K562 (cell line): ENCODE measurements at regions not wholly inside any gene's neighbourhood (a gene's known extent, or its start where the extent isn't known, plus 50 kb on each side); places are given as distances from the start of the nearest gene placed in this dataset.

Source experiments
- ATAC-seq: fragments of 200-7000 bp; cut with Tn5 transposase; 3 replicates; pipeline ENCODE4 v1.9.1; 2020; ENCODE audit warnings: moderate library complexity
- BruUV-seq: library from RNA; stranded (reverse); fragments of 400-500 nt; replicated peaks from 2 replicates; lab custom pipeline; 2021; lab: Mats Ljungman, UMichigan
- CTCF ChIA-PET: fragments of 300-600 bp; formaldehyde crosslinking; extraction: SDS; loops from one replicate; lab custom pipeline; 2021; ENCODE audit warnings: low intra/inter-chr PET ratio; lab: Yijun Ruan, JAX
- POLR2A ChIA-PET: fragments of 300-600, 350-650 bp; sonication (Branson Sonifier 250); formaldehyde crosslinking; extraction: SDS; loops from one replicate; lab custom pipeline; 2021; ENCODE audit warnings: antibody characterized with exemption, inconsistent platforms; lab: Yijun Ruan, JAX
- DNase-seq, 4 experiments: peaks; one replicate each; pipeline versions ENCODE4 v3.0.0 to v3.0.0-alpha.2; 2011 to 2018; ENCODE audit warnings: low spot score in 3 of 4, mixed read lengths in 3 of 4; ENCODE audit errors: extremely low read depth in 1 of 4
- FAIRE-seq: peaks from 2 replicates; lab custom pipeline; 2011; peaks lifted over from hg19 to GRCh38; lab: Jason Lieb, UNC
- H2AFZ ChIP-seq: 2 replicates; pipeline ENCODE4 v1.6.0; 2011; ENCODE audit warnings: low read depth, low read length, control low read depth, inconsistent platforms
- H3K27ac ChIP-seq: fragments of 200-600 bp; 3 replicates; pipeline ENCODE4 v1.8.0; 2011; ENCODE audit warnings: low read depth, mild to moderate bottlenecking, control low read depth, inconsistent platforms, low read length, moderate library complexity, mixed read lengths; ENCODE audit errors: extremely low read depth
- H3K27me3 ChIP-seq, 2 experiments: fragments of 300-600 bp in 1 of 2; 2 replicates in 1 of 2; 3 replicates in 1 of 2; pipeline versions ENCODE4 v1.6.0 to v1.8.0; 2011; ENCODE audit warnings: inconsistent platforms in 2 of 2, low read length in 2 of 2, mild to moderate bottlenecking in 1 of 2, mixed read lengths in 1 of 2, moderate library complexity in 1 of 2; ENCODE audit not compliant: control insufficient read depth in 2 of 2, insufficient read depth in 2 of 2
- H3K36me3 ChIP-seq: fragments of 300-600 bp; 3 replicates; pipeline ENCODE4 v1.8.0; 2011; ENCODE audit warnings: mild to moderate bottlenecking, low read length, inconsistent platforms; ENCODE audit not compliant: control insufficient read depth, insufficient read depth
- H3K4me1 ChIP-seq, 2 experiments: fragments of 200-600 bp in 1 of 2; replicated peaks in 1 of 2; 2 replicates in 1 of 2; 3 replicates in 1 of 2; pipeline versions ENCODE4 v1.5.1 to v1.8.0; 2011; ENCODE audit warnings: inconsistent platforms in 2 of 2, low read length in 2 of 2, mild to moderate bottlenecking in 1 of 2, mixed read lengths in 1 of 2, moderate library complexity in 1 of 2; ENCODE audit not compliant: control insufficient read depth in 2 of 2, insufficient read depth in 2 of 2
- H3K4me2 ChIP-seq: 2 replicates; pipeline ENCODE4 v1.6.1; 2011; ENCODE audit warnings: low read length, control low read depth, inconsistent platforms, mixed read lengths; ENCODE audit not compliant: insufficient read depth
- H3K4me3 ChIP-seq: fragments of 200-600 bp; sonication (generic), shearing (Covaris generic); 2 replicates; pipeline ENCODE4 v1.5.1; 2016; ENCODE audit warnings: control low read depth, inconsistent platforms
- H3K79me2 ChIP-seq: fragments of 200-600 bp; 3 replicates; pipeline ENCODE4 v1.8.0; 2011; ENCODE audit warnings: low read length, inconsistent platforms; ENCODE audit not compliant: control insufficient read depth, insufficient read depth
- H3K9ac ChIP-seq, 2 experiments: 2 replicates each; pipeline versions ENCODE4 v1.6.0 to v1.6.1; 2011; ENCODE audit warnings: low read depth in 2 of 2, low read length in 2 of 2, control low read depth in 1 of 2, inconsistent platforms in 1 of 2, mild to moderate bottlenecking in 1 of 2, mixed read lengths in 1 of 2; ENCODE audit not compliant: insufficient read depth in 1 of 2
- H3K9me1 ChIP-seq: one replicate; pipeline ENCODE4 v1.6.0; 2011; ENCODE audit warnings: inconsistent platforms, mild to moderate bottlenecking, low read length, moderate library complexity; ENCODE audit not compliant: control insufficient read depth, insufficient read depth
- H3K9me3 ChIP-seq: replicated peaks from 2 replicates; pipeline ENCODE4 v1.5.1; 2011; ENCODE audit warnings: low read depth, low read length, inconsistent platforms; ENCODE audit not compliant: control insufficient read depth, insufficient read depth
- H4K20me1 ChIP-seq: replicated peaks from 2 replicates; pipeline ENCODE4 v1.6.1; 2011; ENCODE audit warnings: low read length, inconsistent platforms, mixed read lengths; ENCODE audit not compliant: control insufficient read depth, insufficient read depth
- ARNT ChIP-seq, 2 experiments: fragments of 450-650 bp; IDR thresholded peaks; 2 replicates each; pipeline ENCODE4 v1.6.1; 2016; ENCODE audit warnings: mild to moderate bottlenecking in 1 of 2
- NFIC ChIP-seq: fragments of 450-650 bp; IDR thresholded peaks from 2 replicates; pipeline ENCODE4 v1.6.1; 2017; ENCODE audit warnings: mild to moderate bottlenecking, inconsistent platforms
- NR2C2 ChIP-seq, 2 experiments: fragments of 200-800 bp in 1 of 2; sonication (Bioruptor generic) in 1 of 2; sonication (generic) in 1 of 2; formaldehyde crosslinking in 1 of 2; IDR thresholded peaks; 2 replicates each; pipeline versions ENCODE4 v1.6.1 to v1.8.0; 2016 to 2022; ENCODE audit warnings: mild to moderate bottlenecking in 1 of 2, missing compliant biosample characterization in 1 of 2, missing genetic modification characterization in 1 of 2, missing genetic modification reagents in 1 of 2
- PURB ChIP-seq: sonication (generic); formaldehyde crosslinking; IDR thresholded peaks from 2 replicates; pipeline ENCODE4 v1.9.0; 2021; ENCODE audit warnings: low read depth, mild to moderate bottlenecking, missing genetic modification reagents
- THRAP3 ChIP-seq: fragments of 450-650 bp; IDR thresholded peaks from 2 replicates; pipeline ENCODE4 v1.6.1; 2016; ENCODE audit warnings: mild to moderate bottlenecking, inconsistent platforms, borderline replicate concordance
- ZNF146 ChIP-seq: IDR thresholded peaks from one replicate; pipeline ENCODE4 v1.6.1; 2018; ENCODE audit warnings: missing compliant biosample characterization; ENCODE audit not compliant: unreplicated experiment
- ZNF217 ChIP-seq: sonication (generic); formaldehyde crosslinking; IDR thresholded peaks from 2 replicates; pipeline ENCODE4 v1.8.0; 2022; ENCODE audit warnings: mild to moderate bottlenecking, missing genetic modification reagents
- ZNF586 ChIP-seq: fragments of 450-650 bp; formaldehyde crosslinking; conservative IDR thresholded peaks from 2 replicates; pipeline ENCODE4 v1.4.0; 2020; ENCODE audit warnings: mild to moderate bottlenecking, moderate library complexity
- in situ Hi-C: fragments of 300-500 bp; cut with MboI; formaldehyde crosslinking; loops from 4 replicates; pipeline ENCODE4 v1.15.0; 2018; ENCODE audit warnings: inconsistent platforms, mixed read lengths
- intact Hi-C: fragments of 100-400 bp; cut with micrococcal nuclease; formaldehyde crosslinking; loops from 2 replicates; pipeline ENCODE4 v1.14.2; 2022
- TF ChIP-seq, protein P1 (sequence below), 2 experiments: fragments of 450-650 bp; IDR thresholded peaks; 2 replicates each; pipeline ENCODE4 v1.6.1; 2016

DNA sequence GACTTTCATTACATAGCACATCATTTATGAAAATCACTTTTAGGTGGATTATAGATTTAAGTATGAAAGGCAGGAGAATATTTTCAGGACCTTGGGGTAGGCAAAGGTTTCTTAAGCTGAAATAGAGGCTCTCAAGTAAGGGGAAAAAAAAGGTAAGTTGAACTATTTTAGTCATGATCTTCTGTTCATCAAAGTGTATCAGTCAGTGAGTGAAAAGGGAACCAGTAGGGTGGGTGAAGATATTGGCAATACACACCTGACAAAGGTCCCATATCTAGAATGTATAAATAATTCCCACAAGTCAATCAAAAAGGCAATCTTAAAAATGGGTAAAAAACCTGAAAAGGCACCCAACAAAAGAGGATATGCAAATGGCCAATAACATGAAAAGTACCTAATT, 218.6 kb downstream of the KLF13 start:
- BruUV-seq: no TSS peak
- Histone ChIP-seq H3K9me1 (no peaks in the 10 kb centered on the region), H2AFZ (no peak overlapping the region), H3K4me3 (no peak overlapping the region), H3K27ac (no peak overlapping the region), H3K4me1 (no peaks in the 10 kb centered on the region), H3K9me3 (no peaks in the 10 kb centered on the region), H3K27me3 (no peaks in the 10 kb centered on the region), H4K20me1 (no peaks in the 10 kb centered on the region; the same call in 1 of the 2 replicates), H3K4me2 (no peak overlapping the region), H3K9ac (no peak overlapping the region), H3K36me3 (no peaks in the 10 kb centered on the region), H3K79me2 (no peaks in the 10 kb centered on the region)
- POLR2A ChIA-PET: interaction anchor here (0.6 kb wide), 1 partner anchor 300 kb away, joined by 3 read pairs; no protein-coding TSS in a partner anchor
- DNase-seq (no peak), FAIRE-seq (no peak), ATAC-seq (no peak)
- intact Hi-C loops (no loop called here), in situ Hi-C loops (no loop called here)
- CTCF ChIA-PET: no interaction called here
- no peak for TF ChIP-seq THRAP3
- TF ChIP-seq, protein P1, sequence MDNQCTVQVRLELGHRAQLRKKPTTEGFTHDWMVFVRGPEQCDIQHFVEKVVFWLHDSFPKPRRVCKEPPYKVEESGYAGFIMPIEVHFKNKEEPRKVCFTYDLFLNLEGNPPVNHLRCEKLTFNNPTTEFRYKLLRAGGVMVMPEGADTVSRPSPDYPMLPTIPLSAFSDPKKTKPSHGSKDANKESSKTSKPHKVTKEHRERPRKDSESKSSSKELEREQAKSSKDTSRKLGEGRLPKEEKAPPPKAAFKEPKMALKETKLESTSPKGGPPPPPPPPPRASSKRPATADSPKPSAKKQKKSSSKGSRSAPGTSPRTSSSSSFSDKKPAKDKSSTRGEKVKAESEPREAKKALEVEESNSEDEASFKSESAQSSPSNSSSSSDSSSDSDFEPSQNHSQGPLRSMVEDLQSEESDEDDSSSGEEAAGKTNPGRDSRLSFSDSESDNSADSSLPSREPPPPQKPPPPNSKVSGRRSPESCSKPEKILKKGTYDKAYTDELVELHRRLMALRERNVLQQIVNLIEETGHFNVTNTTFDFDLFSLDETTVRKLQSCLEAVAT (IDR thresholded peaks at IDR 0.05): no peak
- no peak for TF ChIP-seq ZNF217 (CRISPR knock-in tag)
- TF ChIP-seq ZNF586 (CRISPR knock-in tag): no peak
- no peak for TF ChIP-seq NR2C2 (CRISPR knock-in tag; IDR thresholded peaks at IDR 0.05)
- TF ChIP-seq NR2C2 (tag; IDR thresholded peaks at IDR 0.05): no peak
- no peak for TF ChIP-seq ZNF146 (CRISPR knock-in tag)
- TF ChIP-seq PURB (CRISPR knock-in tag): no peak
- TF ChIP-seq ARNT (IDR thresholded peaks at IDR 0.05): no peak
- TF ChIP-seq NFIC: no peak
